ENCODE measurements at regions not wholly inside any gene's neighbourhood (a gene's known extent, or its start where the extent isn't known, plus 50 kb on each side); places are given as distances from the start of the nearest gene placed in this dataset.
"Not testable (repeated sequence)": the region's sequence is repeated elsewhere in the genome, so short reads cannot be mapped to it uniquely, and the experiment has no call there.

- no peak for TF ChIP-seq CTCF (IDR thresholded peaks at IDR 0.05)
- no peak overlapping the region for H3K27ac ChIP-seq
These were observed 50.2 kb upstream of the TP53I11 start for GRCh38 chr11:45000918-45001317.

GRCh38 chr11:45001466-45002165, 50.9 kb upstream of the TP53I11 start:
- H3K4me1 ChIP-seq, result no peaks in the 10 kb centered on the region

More at GRCh38 chr11:45000918-45001317, 50.2 kb upstream of the TP53I11 start:
- intact Hi-C loops (cut with DNase I), result no loop called here
- DNase-seq, result no peak
- no peaks in the 10 kb centered on the region for H3K36me3 ChIP-seq
- H3K27me3 ChIP-seq, result no peaks in the 10 kb centered on the region
- H3K4me3 ChIP-seq, result no peak overlapping the region
- H3K9ac ChIP-seq (ENCODE audit: low read depth in 2 of 2, low read length in 2 of 2), result no peak overlapping the region
- no peaks in the 10 kb centered on the region for H3K4me1 ChIP-seq
- no peaks in the 10 kb centered on the region for H3K9me3 ChIP-seq

GRCh38 chr11:45005106-45005505, 54.4 kb upstream of the TP53I11 start:
- H3K9me3 ChIP-seq, result no peaks in the 10 kb centered on the region
- DNase-seq, result no peak
- no peaks in the 10 kb centered on the region for H3K27me3 ChIP-seq
- H3K27ac ChIP-seq, result no peak overlapping the region
- no peak overlapping the region for H3K9ac ChIP-seq (ENCODE audit: low read depth in 2 of 2, low read length in 2 of 2)
- H3K4me1 ChIP-seq, result no peaks in the 10 kb centered on the region
- H3K4me3 ChIP-seq, result no peak overlapping the region
- intact Hi-C loops (cut with DNase I), result no loop called here
- H3K36me3 ChIP-seq, result no peaks in the 10 kb centered on the region
- TF ChIP-seq CTCF (IDR thresholded peaks at IDR 0.05), result no peak

More at GRCh38 chr11:45001466-45002165, 50.9 kb upstream of the TP53I11 start:
- Histone ChIP-seq H3K27me3 (no peaks in the 10 kb centered on the region), H3K9me3 (no peaks in the 10 kb centered on the region), H3K4me3 (no peak overlapping the region), H3K27ac (no peak overlapping the region), H3K36me3 (no peaks in the 10 kb centered on the region), H3K9ac (ENCODE audit: low read depth in 2 of 2, low read length in 2 of 2) (no peak overlapping the region)
- no peak for DNase-seq
- no peak for TF ChIP-seq CTCF (IDR thresholded peaks at IDR 0.05)
- intact Hi-C loops (cut with DNase I), result no loop called here

GRCh38 chr11:45007011-45007410, 56.3 kb upstream of the TP53I11 start:
- Histone ChIP-seq H3K4me3 (no peak overlapping the region), H3K9ac (ENCODE audit: low read depth in 2 of 2, low read length in 2 of 2) (no peak overlapping the region), H3K27ac (no peak overlapping the region), H3K27me3 (no peaks in the 10 kb centered on the region), H3K36me3 (no peaks in the 10 kb centered on the region), H3K4me1 (no peaks in the 10 kb centered on the region), H3K9me3 (no peaks in the 10 kb centered on the region)
- intact Hi-C loops (cut with DNase I), result no loop called here
- TF ChIP-seq CTCF (IDR thresholded peaks at IDR 0.05), result no peak
- no peak for DNase-seq

GRCh38 chr11:45015983-45016382, 65.3 kb upstream of the TP53I11 start:
- H3K36me3 ChIP-seq; H3K27me3 ChIP-seq; H3K4me1 ChIP-seq; intact Hi-C loops (cut with DNase I); H3K9me3 ChIP-seq; H3K9ac ChIP-seq (ENCODE audit: low read depth in 2 of 2, low read length in 2 of 2); H3K4me3 ChIP-seq; H3K27ac ChIP-seq; DNase-seq: not testable (repeated sequence)

GRCh38 chr11:45016446-45016845, 65.8 kb upstream of the TP53I11 start:
- H3K9ac ChIP-seq (ENCODE audit: low read depth in 2 of 2, low read length in 2 of 2); H3K27me3 ChIP-seq; H3K27ac ChIP-seq; H3K4me3 ChIP-seq; H3K36me3 ChIP-seq; intact Hi-C loops (cut with DNase I); H3K9me3 ChIP-seq; DNase-seq; H3K4me1 ChIP-seq: not testable (repeated sequence)
